ACC112 (cell line): ENCODE measurements at regions not wholly inside any gene's neighbourhood (a gene's known extent, or its start where the extent isn't known, plus 50 kb on each side); places are given as distances from the start of the nearest gene placed in this dataset.
"Not testable (repeated sequence)": the region's sequence is repeated elsewhere in the genome, so short reads cannot be mapped to it uniquely, and the experiment has no call there.

Experiments used
- H2AFZ ChIP-seq: fragments of 200-600 bp; sonication (generic); one replicate; pipeline ENCODE4 v1.6.0; 2017; ENCODE audit warnings: antibody characterized with exemption, low read length; ENCODE audit not compliant: unreplicated experiment
- H3K27ac ChIP-seq: fragments of 200-600 bp; sonication (generic); 2 replicates; pipeline ENCODE4 v1.5.1; 2014; ENCODE audit warnings: low read depth, mild to moderate bottlenecking, antibody characterized with exemption, low read length, moderate library complexity
- H3K27me3 ChIP-seq: fragments of 200-600 bp; sonication (generic); 2 replicates; pipeline ENCODE4 v1.6.1; 2014; ENCODE audit warnings: mild to moderate bottlenecking, antibody characterized with exemption, low read length, moderate library complexity, mixed read lengths; ENCODE audit not compliant: insufficient read depth
- H3K36me3 ChIP-seq: fragments of 200-600 bp; sonication (generic); 2 replicates; pipeline ENCODE4 v1.6.1; 2016; ENCODE audit warnings: mild to moderate bottlenecking, antibody characterized with exemption, low read length, moderate library complexity, mixed read lengths; ENCODE audit not compliant: insufficient read depth
- H3K4me1 ChIP-seq: fragments of 200-600 bp; sonication (generic); one replicate; pipeline ENCODE4 v1.6.1; 2016; ENCODE audit warnings: low read length, mixed read lengths; ENCODE audit not compliant: insufficient read depth, unreplicated experiment, control insufficient read depth
- H3K4me3 ChIP-seq: fragments of 200-600 bp; sonication (generic); 2 replicates; pipeline ENCODE4 v1.5.1; 2014; ENCODE audit warnings: mild to moderate bottlenecking, low read depth, low read length
- H3K79me2 ChIP-seq: fragments of 200-600 bp; sonication (generic); one replicate; pipeline ENCODE4 v1.6.0; 2016; ENCODE audit warnings: low read length; ENCODE audit not compliant: control insufficient read depth, unreplicated experiment, insufficient read depth

DNA sequence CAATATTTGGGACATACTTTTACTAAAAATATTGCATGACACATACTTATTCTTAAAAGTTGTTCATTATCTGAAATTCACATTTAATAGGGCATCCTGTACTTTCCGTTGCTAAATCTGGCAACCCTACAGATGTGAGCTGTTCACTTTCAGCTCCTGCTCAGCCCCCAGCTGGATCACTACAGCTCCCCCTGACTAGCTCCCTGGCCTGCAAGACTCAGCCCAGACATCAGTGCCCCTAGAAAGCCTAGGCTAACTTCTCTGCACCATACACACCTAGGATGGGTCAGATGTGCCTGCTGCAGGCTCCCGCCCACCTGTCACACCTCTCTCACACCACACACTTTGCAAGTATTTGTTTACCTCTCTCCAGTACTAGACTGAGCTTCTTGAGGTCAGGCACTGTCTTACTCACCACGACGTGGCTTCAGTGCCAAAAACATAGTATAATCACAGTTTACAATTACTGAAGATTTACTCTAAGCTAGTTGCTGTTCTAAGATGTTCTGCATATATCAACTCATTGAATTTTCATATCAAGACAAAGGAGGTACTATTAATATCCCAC lies 55.9 kb upstream of the WIPF3 start:
- H3K4me3 ChIP-seq, H3K4me1 ChIP-seq, H3K36me3 ChIP-seq, H3K27ac ChIP-seq, H2AFZ ChIP-seq, H3K79me2 ChIP-seq: not testable (repeated sequence)
- peaks cover 18% of the 10 kb centered on the region; the same call in 1 of the 2 replicates for H3K27me3 ChIP-seq

GRCh38 chr7:29751012-29751411 lies 55.3 kb upstream of the WIPF3 start:
- H3K27me3 ChIP-seq = peaks cover 23% of the 10 kb centered on the region; the same call in 1 of the 2 replicates
- not testable (repeated sequence) for H2AFZ ChIP-seq, H3K27ac ChIP-seq, H3K4me3 ChIP-seq, H3K79me2 ChIP-seq, H3K4me1 ChIP-seq, H3K36me3 ChIP-seq

GRCh38 chr7:29754874-29755490 lies 51.3 kb upstream of the WIPF3 start:
- no peak overlapping the region for H3K27ac ChIP-seq
- peaks cover 28% of the 10 kb centered on the region for H3K27me3 ChIP-seq
- no peaks in the 10 kb centered on the region for H3K36me3 ChIP-seq
- no peaks in the 10 kb centered on the region for H3K79me2 ChIP-seq
- H3K4me3 ChIP-seq = no peak overlapping the region
- no peak overlapping the region for H2AFZ ChIP-seq
- no peaks in the 10 kb centered on the region for H3K4me1 ChIP-seq
